KMS-11 (cell line): ENCODE measurements at regions not wholly inside any gene's neighbourhood (a gene's known extent, or its start where the extent isn't known, plus 50 kb on each side); places are given as distances from the start of the nearest gene placed in this dataset.

Source experiments
- H2AFZ ChIP-seq: fragments of 200-600 bp; sonication (generic); 2 replicates; pipeline ENCODE4 v1.6.1; 2016; ENCODE audit warnings: antibody characterized with exemption, mixed run types, low read depth
- H3K27ac ChIP-seq: fragments of 200-600 bp; sonication (generic); 2 replicates; pipeline ENCODE4 v1.6.1; 2016; ENCODE audit warnings: mild to moderate bottlenecking, mixed run types
- H3K27me3 ChIP-seq: fragments of 200-600 bp; sonication (generic); 2 replicates; pipeline ENCODE4 v1.6.1; 2017; ENCODE audit warnings: mild to moderate bottlenecking, low read depth, mixed run types, moderate library complexity; ENCODE audit not compliant: insufficient read depth
- H3K36me3 ChIP-seq: fragments of 200-600 bp; sonication (generic); 2 replicates; pipeline ENCODE4 v1.6.1; 2017; ENCODE audit warnings: mild to moderate bottlenecking, mixed run types; ENCODE audit not compliant: insufficient read depth
- H3K4me1 ChIP-seq: fragments of 200-600 bp; sonication (generic); 2 replicates; pipeline ENCODE4 v1.6.1; 2016; ENCODE audit warnings: mild to moderate bottlenecking, low read depth, mixed run types; ENCODE audit not compliant: poor library complexity, severe bottlenecking
- H3K4me2 ChIP-seq: fragments of 200-600 bp; sonication (generic); 2 replicates; pipeline ENCODE4 v1.7.0; 2016; ENCODE audit warnings: mild to moderate bottlenecking, mixed run types
- H3K4me3 ChIP-seq: fragments of 200-600 bp; sonication (generic); IDR thresholded peaks from 2 replicates; pipeline ENCODE4 v1.6.1; 2017; ENCODE audit warnings: low read depth, low read length, mixed read lengths; ENCODE audit not compliant: insufficient read depth
- H3K79me2 ChIP-seq: fragments of 200-600 bp; sonication (generic); 2 replicates; pipeline ENCODE4 v1.6.1; 2016; ENCODE audit warnings: low read depth, mixed run types; ENCODE audit not compliant: insufficient read depth
- H3K9ac ChIP-seq: fragments of 200-600 bp; sonication (generic); 2 replicates; pipeline ENCODE4 v1.6.1; 2016; ENCODE audit warnings: mild to moderate bottlenecking, mixed run types
- H4K20me1 ChIP-seq: fragments of 200-600 bp; sonication (generic); 2 replicates; pipeline ENCODE4 v1.6.1; 2016; ENCODE audit warnings: mild to moderate bottlenecking, mixed run types; ENCODE audit not compliant: insufficient read depth
- CTCF ChIP-seq: fragments of 200-600 bp; sonication (generic); conservative IDR thresholded peaks from 2 replicates; pipeline ENCODE4 v1.6.1; 2017; ENCODE audit warnings: low read depth, mild to moderate bottlenecking, antibody characterized with exemption, low read length, moderate library complexity, mixed read lengths

GRCh38 chr11:98456308-98456680, 564.5 kb upstream of the CNTN5 start:
- Histone ChIP-seq H3K4me1 (no peaks in the 10 kb centered on the region), H3K27me3 (no peaks in the 10 kb centered on the region), H3K4me3 (no peak overlapping the region), H4K20me1 (no peaks in the 10 kb centered on the region), H2AFZ (no peak overlapping the region), H3K9ac (no peak overlapping the region), H3K27ac (no peak overlapping the region), H3K36me3 (no peaks in the 10 kb centered on the region), H3K4me2 (no peak overlapping the region), H3K79me2 (no peaks in the 10 kb centered on the region)
- no peak for TF ChIP-seq CTCF

DNA sequence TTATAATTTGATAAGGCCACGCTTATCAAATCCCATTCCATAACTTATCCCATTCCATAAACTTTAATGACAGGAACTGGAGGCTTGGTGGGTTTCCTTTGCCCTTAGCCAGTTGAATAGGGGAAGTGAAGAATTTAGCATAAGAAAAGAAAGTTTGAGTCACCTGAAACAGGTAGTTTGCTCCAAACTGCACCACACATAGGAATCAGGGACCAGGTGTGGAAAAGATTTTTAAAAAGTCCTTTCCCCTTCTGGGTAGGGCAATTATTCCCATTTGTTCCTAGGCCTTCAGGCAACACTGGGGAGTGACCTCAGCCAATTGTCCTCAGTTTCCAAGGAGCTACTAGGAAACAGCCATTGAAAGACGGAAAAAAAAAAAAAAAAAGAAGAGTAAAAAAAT, 525.7 kb upstream of the CNTN5 start:
- Histone ChIP-seq H3K27me3 (no peaks in the 10 kb centered on the region), H3K9ac (no peak overlapping the region), H3K4me2 (no peak overlapping the region), H3K4me3 (no peak overlapping the region), H2AFZ (no peak overlapping the region), H3K79me2 (no peaks in the 10 kb centered on the region), H3K4me1 (no peaks in the 10 kb centered on the region), H4K20me1 (no peaks in the 10 kb centered on the region), H3K36me3 (no peaks in the 10 kb centered on the region), H3K27ac (no peak overlapping the region)
- no peak for TF ChIP-seq CTCF

- Histone ChIP-seq H3K27me3 (no peaks in the 10 kb centered on the region), H2AFZ (no peak overlapping the region), H3K4me3 (no peak overlapping the region), H3K9ac (no peak overlapping the region), H3K4me2 (no peak overlapping the region), H3K79me2 (no peaks in the 10 kb centered on the region), H3K36me3 (no peaks in the 10 kb centered on the region), H4K20me1 (no peaks in the 10 kb centered on the region), H3K4me1 (no peaks in the 10 kb centered on the region), H3K27ac (no peak overlapping the region)
- TF ChIP-seq CTCF = no peak
Observed at GRCh38 chr11:98495601-98496000, 525.1 kb upstream of the CNTN5 start.

DNA sequence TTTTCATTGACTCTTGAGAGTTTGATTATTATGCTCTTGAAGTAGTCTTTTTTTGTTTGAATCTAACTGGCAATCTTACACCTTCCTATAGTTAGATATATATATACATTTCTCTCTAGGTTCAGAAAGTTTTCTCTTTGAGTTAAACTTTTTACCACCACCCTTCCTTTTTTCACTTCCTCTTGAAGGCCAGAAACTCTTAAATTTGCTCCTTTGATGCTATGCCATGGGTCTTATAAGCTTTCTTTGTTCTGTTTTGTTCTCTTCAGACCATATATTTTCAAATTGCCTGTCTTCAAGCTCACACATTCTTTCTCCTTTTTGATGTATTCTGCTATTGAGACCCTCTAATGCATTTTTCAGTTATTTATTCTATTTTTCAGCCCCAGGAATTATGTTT, 513.5 kb upstream of the CNTN5 start:
- no peak overlapping the region for H2AFZ ChIP-seq

More for the DNA sequence above, 513.5 kb upstream of the CNTN5 start:
- H3K9ac ChIP-seq = no peak overlapping the region
- no peaks in the 10 kb centered on the region for H3K27me3 ChIP-seq
- no peak for TF ChIP-seq CTCF
- H3K4me3 ChIP-seq = no peak overlapping the region
- no peaks in the 10 kb centered on the region for H3K36me3 ChIP-seq
- no peaks in the 10 kb centered on the region for H3K79me2 ChIP-seq
- no peaks in the 10 kb centered on the region for H3K4me1 ChIP-seq
- H4K20me1 ChIP-seq = no peaks in the 10 kb centered on the region
- no peak overlapping the region for H3K4me2 ChIP-seq
- no peak overlapping the region for H3K27ac ChIP-seq
